ENCODE measurements at regions not wholly inside any gene's neighbourhood (a gene's known extent, or its start where the extent isn't known, plus 50 kb on each side); places are given as distances from the start of the nearest gene placed in this dataset.

DNA sequence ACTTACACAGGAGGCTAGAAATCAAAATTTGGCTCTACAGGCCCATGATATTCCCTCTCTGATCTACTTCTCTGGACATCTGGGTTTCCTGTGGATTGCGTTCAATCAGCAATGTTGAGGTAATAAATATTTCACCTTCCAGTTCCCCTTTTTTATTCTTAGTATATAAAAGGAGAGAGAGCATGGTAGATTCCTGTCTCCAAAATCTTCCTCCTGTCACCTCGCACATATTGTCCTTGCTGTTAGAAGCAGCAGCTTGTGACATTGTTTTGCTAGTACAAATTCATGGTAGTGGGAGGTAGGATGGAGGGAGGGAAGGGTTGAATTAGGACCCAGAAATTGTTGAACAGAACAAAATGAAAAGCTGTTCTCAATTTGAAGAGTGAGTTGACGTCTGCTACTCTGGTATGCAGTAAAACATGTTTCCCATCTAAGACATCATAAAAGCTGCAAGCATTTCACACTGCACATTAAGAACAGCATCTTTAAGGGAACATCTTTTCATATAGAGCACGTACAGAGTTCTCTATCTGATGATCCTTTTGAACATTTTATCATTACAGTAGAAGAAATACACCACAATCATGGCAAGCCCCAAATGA is 156.4 kb downstream of the RDH14 start:
- TF ChIP-seq, protein P1, sequence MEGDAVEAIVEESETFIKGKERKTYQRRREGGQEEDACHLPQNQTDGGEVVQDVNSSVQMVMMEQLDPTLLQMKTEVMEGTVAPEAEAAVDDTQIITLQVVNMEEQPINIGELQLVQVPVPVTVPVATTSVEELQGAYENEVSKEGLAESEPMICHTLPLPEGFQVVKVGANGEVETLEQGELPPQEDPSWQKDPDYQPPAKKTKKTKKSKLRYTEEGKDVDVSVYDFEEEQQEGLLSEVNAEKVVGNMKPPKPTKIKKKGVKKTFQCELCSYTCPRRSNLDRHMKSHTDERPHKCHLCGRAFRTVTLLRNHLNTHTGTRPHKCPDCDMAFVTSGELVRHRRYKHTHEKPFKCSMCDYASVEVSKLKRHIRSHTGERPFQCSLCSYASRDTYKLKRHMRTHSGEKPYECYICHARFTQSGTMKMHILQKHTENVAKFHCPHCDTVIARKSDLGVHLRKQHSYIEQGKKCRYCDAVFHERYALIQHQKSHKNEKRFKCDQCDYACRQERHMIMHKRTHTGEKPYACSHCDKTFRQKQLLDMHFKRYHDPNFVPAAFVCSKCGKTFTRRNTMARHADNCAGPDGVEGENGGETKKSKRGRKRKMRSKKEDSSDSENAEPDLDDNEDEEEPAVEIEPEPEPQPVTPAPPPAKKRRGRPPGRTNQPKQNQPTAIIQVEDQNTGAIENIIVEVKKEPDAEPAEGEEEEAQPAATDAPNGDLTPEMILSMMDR (IDR thresholded peaks at IDR 0.05) = no peak
- TF ChIP-seq EZH2 (IDR thresholded peaks at IDR 0.05; ENCODE audit: borderline replicate concordance, insufficient read depth, low read depth, low read length, poor library complexity, severe bottlenecking) = no peak

Measured in B cell (primary cell).